SJCRH30 (cell line): ENCODE measurements at regions not wholly inside any gene's neighbourhood (a gene's known extent, or its start where the extent isn't known, plus 50 kb on each side); places are given as distances from the start of the nearest gene placed in this dataset.
A peak's percentile ranks its signal among the peaks of the same experiment; 100 is the strongest.
"Not testable (repeated sequence)": the region's sequence is repeated elsewhere in the genome, so short reads cannot be mapped to it uniquely, and the experiment has no call there.

Experiments
- DNase-seq, 2 experiments: peaks; one replicate each; pipeline ENCODE4 v3.0.0-alpha.2; 2015 to 2020
- H3K27ac ChIP-seq: fragments of 250-450 bp; sonication (Bioruptor Pico); 2 replicates; pipeline ENCODE4 v1.5.1; 2020; ENCODE audit warnings: mild to moderate bottlenecking, moderate library complexity
- H3K27me3 ChIP-seq: fragments of 250-450 bp; sonication (Bioruptor Pico); 2 replicates; pipeline ENCODE4 v1.5.1; 2020; ENCODE audit warnings: mild to moderate bottlenecking, moderate library complexity
- H3K36me3 ChIP-seq: fragments of 250-450 bp; sonication (Bioruptor Pico); 2 replicates; pipeline ENCODE4 v1.5.1; 2020; ENCODE audit warnings: mild to moderate bottlenecking, moderate library complexity
- H3K4me1 ChIP-seq: fragments of 250-450 bp; sonication (Bioruptor Pico); 2 replicates; pipeline ENCODE4 v1.5.1; 2020; ENCODE audit warnings: mild to moderate bottlenecking, moderate library complexity
- H3K4me3 ChIP-seq: fragments of 250-450 bp; sonication (Bioruptor Pico); 2 replicates; pipeline ENCODE4 v1.5.1; 2020; ENCODE audit warnings: mild to moderate bottlenecking, moderate library complexity
- H3K9me3 ChIP-seq: fragments of 250-450 bp; sonication (Bioruptor Pico); replicated peaks from 2 replicates; pipeline ENCODE4 v1.5.1; 2020; ENCODE audit warnings: mild to moderate bottlenecking, moderate library complexity

DNA sequence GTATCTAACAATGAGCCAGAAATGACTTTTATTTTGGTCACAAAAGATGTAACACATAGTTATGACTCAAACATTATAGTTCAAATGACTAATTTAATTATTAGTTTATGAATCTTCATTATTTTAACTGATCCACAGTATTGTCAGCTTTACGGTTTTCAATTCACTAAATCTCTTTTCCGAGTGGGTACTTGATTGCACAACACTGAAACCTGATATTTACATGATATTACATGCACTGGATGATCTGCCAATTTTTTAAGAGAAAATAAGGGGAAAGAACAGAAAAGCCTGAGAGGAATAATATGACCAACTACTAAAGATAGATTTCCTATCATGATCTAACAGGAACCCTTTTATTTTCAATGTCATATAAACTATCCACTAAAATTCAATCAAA lies 1446.0 kb downstream of the FSTL5 start:
- Histone ChIP-seq H3K36me3 (no peaks in the 10 kb centered on the region), H3K4me3 (no peak overlapping the region), H3K4me1 (no peaks in the 10 kb centered on the region), H3K9me3 (no peaks in the 10 kb centered on the region), H3K27me3 (no peaks in the 10 kb centered on the region), H3K27ac (no peak overlapping the region)
- no peak for DNase-seq

DNA sequence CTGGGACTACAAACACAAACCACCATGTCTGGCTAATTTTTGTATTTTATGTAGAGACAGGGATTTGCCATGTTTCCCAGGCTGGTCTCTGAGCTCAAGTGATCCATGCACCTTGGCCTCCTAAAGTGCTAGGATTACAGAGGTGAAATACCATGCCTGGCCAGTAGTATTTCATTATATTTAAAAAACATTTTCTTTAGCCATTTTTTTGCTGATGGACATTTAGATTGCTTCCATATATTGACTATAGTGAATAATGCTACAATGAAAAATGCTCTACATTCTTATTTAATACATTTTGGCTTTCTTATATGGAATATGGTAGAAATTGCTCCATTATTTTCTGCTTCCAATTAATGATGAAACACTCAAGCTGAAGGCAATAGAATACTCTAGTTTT lies 1439.7 kb downstream of the FSTL5 start:
- no peak overlapping the region for H3K4me3 ChIP-seq
- no peaks in the 10 kb centered on the region for H3K4me1 ChIP-seq
- DNase-seq: no peak
- H3K36me3 ChIP-seq: no peaks in the 10 kb centered on the region
- no peaks in the 10 kb centered on the region for H3K27me3 ChIP-seq
- no peak overlapping the region for H3K27ac ChIP-seq
- H3K9me3 ChIP-seq: no peaks in the 10 kb centered on the region

DNA sequence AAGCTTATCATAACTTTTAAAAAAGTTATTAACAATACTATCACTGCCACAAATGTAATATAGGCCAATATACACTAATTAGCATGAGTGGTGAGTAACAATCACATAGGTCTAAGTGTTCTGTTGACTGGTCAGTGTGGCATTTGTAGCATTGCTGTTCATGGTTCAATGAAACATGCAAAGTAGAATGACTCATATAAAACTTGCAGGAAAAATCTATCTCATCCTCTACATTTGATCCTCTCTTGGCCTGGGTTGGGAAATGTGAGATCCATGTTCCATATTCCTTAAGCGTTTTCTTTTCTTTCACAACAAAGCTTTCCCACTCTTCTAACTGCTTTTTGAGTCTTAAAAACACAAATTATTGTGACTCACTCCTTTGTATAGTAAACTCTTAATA lies 1418.7 kb downstream of the FSTL5 start:
- H3K36me3 ChIP-seq: no peaks in the 10 kb centered on the region
- no peak for DNase-seq
- H3K9me3 ChIP-seq: no peaks in the 10 kb centered on the region
- H3K4me3 ChIP-seq: no peak overlapping the region
- no peaks in the 10 kb centered on the region for H3K4me1 ChIP-seq
- no peaks in the 10 kb centered on the region for H3K27me3 ChIP-seq
- H3K27ac ChIP-seq: no peak overlapping the region

DNA sequence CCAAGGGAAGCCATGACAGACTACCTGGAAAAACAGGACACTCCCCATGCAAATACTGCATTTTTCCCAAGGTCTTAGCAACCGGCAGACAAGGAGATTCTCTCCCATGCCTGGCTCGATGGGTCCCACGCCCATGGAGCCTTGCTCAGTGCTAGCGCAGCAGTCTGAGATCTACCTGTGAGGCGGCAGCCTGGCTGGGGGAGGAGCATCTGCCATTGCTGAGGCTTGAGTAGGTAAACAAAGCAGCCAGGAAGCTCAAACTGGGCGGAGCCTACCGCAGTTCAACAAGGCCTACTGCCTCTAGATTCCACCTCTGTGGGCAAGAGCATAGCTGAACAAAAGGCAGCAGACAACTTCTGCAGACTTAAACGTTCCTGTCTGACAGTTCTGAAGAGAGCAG lies 1417.2 kb downstream of the FSTL5 start:
- DNase-seq, H3K4me3 ChIP-seq, H3K27ac ChIP-seq, H3K27me3 ChIP-seq, H3K9me3 ChIP-seq, H3K36me3 ChIP-seq, H3K4me1 ChIP-seq: not testable (repeated sequence)

DNA sequence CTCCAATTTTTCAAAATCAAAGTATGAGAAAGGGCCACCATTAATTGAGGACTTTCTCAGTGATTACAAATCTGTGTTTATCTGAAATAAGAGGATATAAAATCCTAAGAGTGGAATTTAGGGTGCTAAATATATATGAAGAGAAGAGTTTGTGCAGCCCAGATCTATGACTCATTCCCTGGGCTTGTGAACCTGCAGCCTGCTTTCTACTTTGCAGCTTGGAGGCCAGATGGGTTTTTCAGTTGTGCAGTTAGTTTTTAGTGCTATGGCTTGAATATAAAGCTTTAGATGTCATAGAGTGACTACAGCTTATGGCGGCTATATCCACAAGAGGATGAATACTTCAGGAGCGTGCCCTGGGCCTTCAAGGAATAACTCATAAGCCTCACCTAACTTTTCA lies 1391.1 kb downstream of the FSTL5 start:
- no peaks in the 10 kb centered on the region for H3K36me3 ChIP-seq
- no peaks in the 10 kb centered on the region for H3K4me1 ChIP-seq
- H3K27ac ChIP-seq: no peak overlapping the region
- no peaks in the 10 kb centered on the region for H3K27me3 ChIP-seq
- no peaks in the 10 kb centered on the region for H3K9me3 ChIP-seq
- DNase-seq: peak in 1 of 2 experiments; percentile 0
- H3K4me3 ChIP-seq: no peak overlapping the region

DNA sequence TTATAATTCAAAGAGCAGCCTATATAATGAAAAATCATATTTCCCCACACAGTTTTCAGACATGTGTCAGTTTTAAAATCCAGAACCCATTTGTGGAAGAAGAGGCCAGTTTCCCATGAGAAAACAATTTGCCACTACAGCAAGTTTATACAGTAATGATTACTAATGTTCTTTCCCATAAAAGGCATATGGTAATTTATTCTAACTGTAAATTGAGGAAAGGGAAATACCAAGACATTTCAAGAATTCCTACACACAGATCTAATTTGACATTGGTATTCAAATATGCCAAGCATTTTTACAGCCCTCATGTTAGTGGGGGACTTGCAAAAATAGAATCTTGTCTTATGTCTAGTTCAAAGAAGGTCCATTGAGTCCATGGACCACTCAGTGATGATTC lies 1368.6 kb downstream of the FSTL5 start:
- no peak for DNase-seq
- Histone ChIP-seq H3K4me3 (no peak overlapping the region), H3K4me1 (no peaks in the 10 kb centered on the region)

DNA sequence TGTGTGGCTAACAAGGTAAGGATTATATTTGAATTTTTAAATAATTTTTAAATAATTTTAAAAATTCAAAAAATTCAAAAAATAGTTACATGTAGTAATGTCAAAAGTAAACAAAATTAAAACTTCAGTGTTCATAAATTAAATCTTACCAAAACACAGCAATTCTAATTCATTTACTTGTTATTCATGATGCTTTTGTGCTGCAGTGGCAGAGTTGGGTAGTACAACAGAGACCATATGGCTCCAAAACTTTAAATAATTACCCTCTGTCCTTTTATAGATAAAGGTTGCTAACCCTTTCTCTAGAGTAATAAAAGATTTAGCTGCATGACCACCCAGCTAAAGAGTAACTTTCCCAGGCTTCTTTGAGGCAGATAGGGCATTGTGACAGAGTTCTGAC lies 1355.6 kb downstream of the FSTL5 start:
- H3K36me3 ChIP-seq: no peaks in the 10 kb centered on the region
- DNase-seq: no peak

More for the DNA sequence above, 1368.6 kb downstream of the FSTL5 start:
- H3K27me3 ChIP-seq: no peaks in the 10 kb centered on the region
- H3K27ac ChIP-seq: no peak overlapping the region
- H3K36me3 ChIP-seq: no peaks in the 10 kb centered on the region
- no peaks in the 10 kb centered on the region for H3K9me3 ChIP-seq

DNA sequence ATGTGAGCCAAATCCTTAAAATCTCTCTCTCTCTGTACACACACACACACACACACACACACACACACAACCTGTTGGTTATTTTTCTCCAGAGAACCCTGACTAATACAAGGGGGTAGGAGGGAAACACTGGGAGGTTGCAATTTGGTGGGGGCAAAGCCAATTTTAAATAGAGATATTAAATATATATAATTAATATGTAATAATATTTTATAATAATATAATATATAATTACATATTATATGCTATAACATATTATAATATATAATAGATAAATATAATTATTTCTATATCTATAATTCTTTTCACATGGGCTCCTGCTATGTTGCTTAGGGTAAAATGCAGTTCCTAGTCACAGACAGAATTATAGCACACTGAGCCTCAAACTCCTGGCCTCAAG lies 1354.2 kb downstream of the FSTL5 start:
- Histone ChIP-seq H3K4me1 (no peaks in the 10 kb centered on the region), H3K36me3 (no peaks in the 10 kb centered on the region), H3K27ac (no peak overlapping the region), H3K27me3 (no peaks in the 10 kb centered on the region), H3K9me3 (no peaks in the 10 kb centered on the region), H3K4me3 (no peak overlapping the region)
- DNase-seq: no peak

More for the DNA sequence above, 1355.6 kb downstream of the FSTL5 start:
- Histone ChIP-seq H3K27me3 (no peaks in the 10 kb centered on the region), H3K27ac (no peak overlapping the region), H3K4me1 (no peaks in the 10 kb centered on the region), H3K9me3 (no peaks in the 10 kb centered on the region), H3K4me3 (no peak overlapping the region)

DNA sequence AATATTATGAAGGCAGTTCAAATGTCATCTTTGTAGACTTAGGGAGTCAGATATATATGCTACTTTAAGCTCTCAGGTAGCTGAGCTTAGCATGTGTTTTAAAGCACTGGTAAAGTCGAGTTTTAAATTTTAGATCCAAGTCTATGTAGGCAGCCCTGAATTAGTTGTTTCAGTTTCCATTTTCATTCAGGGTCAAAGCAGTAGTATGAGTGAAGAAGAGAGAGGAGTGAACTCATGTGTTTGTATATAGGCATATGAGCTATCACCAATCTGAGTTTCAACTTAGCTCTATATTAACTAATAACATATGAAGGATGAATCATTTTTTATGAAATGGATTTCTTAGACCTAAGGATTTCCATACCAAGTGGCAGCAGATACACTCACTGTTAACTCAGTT lies 1353.4 kb downstream of the FSTL5 start:
- Histone ChIP-seq H3K9me3 (no peaks in the 10 kb centered on the region), H3K4me3 (no peak overlapping the region)

DNA sequence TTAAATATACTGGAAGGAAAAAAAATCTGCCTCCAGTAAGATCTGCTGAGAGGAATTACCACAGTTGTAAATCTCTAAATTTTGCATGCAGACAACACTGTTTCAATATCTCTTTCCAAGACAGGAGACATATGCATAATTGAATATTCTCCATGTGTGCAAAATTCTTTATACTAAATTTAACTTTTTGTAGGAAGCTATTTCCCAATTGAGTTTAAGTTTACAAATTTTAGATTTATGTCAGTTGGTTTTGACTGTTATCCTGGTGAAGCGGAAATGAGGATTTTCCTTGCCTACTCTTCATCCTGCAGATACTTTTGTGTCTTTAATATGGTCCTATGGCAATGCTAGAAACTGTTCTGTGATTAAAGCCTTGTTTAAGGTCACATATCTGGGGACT lies 1352.9 kb downstream of the FSTL5 start:
- DNase-seq: no peak
- no peaks in the 10 kb centered on the region for H3K36me3 ChIP-seq
- no peak overlapping the region for H3K27ac ChIP-seq
- H3K4me3 ChIP-seq: no peak overlapping the region
- no peaks in the 10 kb centered on the region for H3K9me3 ChIP-seq
- H3K27me3 ChIP-seq: no peaks in the 10 kb centered on the region
- no peaks in the 10 kb centered on the region for H3K4me1 ChIP-seq

More for the DNA sequence above, 1353.4 kb downstream of the FSTL5 start:
- no peak overlapping the region for H3K27ac ChIP-seq
- no peaks in the 10 kb centered on the region for H3K36me3 ChIP-seq
- H3K4me1 ChIP-seq: no peaks in the 10 kb centered on the region
- no peaks in the 10 kb centered on the region for H3K27me3 ChIP-seq
- no peak for DNase-seq

DNA sequence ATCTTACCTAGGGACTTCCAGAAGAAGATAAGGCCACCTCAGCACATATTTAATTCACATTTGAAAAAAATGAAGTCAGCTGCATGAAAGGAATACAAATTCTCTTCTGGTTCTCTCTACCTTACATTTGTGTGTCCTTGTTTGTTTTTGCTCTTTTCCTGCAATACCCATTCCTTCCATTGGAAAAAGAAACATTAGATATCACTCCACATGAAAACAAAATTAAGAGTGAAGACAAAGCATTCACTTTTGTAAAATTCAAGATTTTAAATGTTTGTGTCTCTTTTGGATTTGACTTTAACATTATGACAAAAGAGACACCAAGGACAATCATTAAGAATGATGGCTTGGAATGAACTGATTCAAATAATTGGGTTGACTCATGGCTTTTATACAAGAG lies 1351.8 kb downstream of the FSTL5 start:
- Histone ChIP-seq H3K9me3 (no peaks in the 10 kb centered on the region), H3K4me1 (no peaks in the 10 kb centered on the region), H3K27ac (no peak overlapping the region), H3K36me3 (no peaks in the 10 kb centered on the region), H3K4me3 (no peak overlapping the region), H3K27me3 (no peaks in the 10 kb centered on the region)
- no peak for DNase-seq

DNA sequence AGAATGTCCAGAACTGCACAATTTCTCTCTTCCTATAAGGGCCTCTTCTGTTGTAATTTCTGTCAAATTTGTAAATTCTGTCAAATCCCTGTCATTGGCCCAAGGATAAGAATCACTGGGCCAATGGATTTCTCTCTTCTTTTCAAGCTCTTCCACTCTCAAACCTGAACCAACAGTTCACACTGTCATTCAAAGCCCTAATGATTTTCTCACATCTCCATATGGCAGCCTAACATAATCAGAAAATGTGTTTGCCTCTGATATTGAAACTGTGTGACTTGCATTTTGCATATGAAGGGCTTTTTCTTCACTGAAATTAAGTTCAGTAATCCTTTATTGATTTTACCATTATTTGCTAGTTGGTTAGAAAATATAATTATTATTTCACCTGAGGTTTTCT lies 1349.1 kb downstream of the FSTL5 start:
- Histone ChIP-seq H3K4me3 (no peak overlapping the region), H3K27ac (no peak overlapping the region), H3K27me3 (no peaks in the 10 kb centered on the region), H3K9me3 (no peaks in the 10 kb centered on the region), H3K36me3 (no peaks in the 10 kb centered on the region), H3K4me1 (no peaks in the 10 kb centered on the region)
- no peak for DNase-seq

DNA sequence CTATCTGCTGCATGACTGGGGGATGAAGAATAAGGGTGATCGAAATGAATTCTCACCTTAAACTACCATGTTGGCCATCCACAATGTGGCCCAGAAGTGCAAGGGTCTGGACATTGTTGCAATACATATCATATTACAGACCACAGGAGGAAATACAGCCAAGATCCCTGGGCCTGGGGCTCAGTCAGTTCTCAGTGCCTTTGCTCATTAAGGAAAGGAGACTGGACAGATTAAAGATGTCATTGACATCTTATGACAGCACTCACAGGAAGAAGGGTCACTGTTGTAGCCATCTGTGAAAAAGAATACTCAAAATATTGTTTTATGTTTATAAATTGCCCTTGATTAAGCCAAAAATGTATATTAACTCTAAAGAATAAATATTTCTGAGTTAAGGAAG lies 1345.2 kb downstream of the FSTL5 start:
- no peaks in the 10 kb centered on the region for H3K4me1 ChIP-seq
- H3K27ac ChIP-seq: no peak overlapping the region
- no peaks in the 10 kb centered on the region for H3K27me3 ChIP-seq
- no peaks in the 10 kb centered on the region for H3K36me3 ChIP-seq
- no peaks in the 10 kb centered on the region for H3K9me3 ChIP-seq
- peak in 1 of 2 experiments; percentile 1 for DNase-seq
- H3K4me3 ChIP-seq: no peak overlapping the region

DNA sequence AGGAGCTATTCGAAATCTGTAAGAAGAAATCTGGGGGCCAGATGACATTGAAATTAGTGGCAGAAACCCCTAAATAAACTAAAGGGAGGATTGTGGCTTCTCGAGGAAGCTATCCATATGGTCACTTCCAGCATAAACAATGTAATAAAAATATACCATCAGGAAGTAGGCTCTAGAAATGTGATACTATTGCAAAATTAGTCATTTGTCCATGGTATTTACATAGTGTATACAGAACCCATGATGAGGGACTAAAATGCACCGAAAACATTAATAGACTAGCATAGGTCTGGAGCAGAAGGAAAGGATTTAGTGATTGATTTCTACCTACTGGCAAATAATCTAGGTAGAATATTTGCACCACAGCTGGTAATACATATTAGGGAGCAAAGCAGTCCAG lies 1344.0 kb downstream of the FSTL5 start:
- Histone ChIP-seq H3K4me1 (no peaks in the 10 kb centered on the region), H3K27ac (no peak overlapping the region), H3K9me3 (no peaks in the 10 kb centered on the region), H3K4me3 (no peak overlapping the region), H3K36me3 (no peaks in the 10 kb centered on the region), H3K27me3 (no peaks in the 10 kb centered on the region)
- no peak for DNase-seq

DNA sequence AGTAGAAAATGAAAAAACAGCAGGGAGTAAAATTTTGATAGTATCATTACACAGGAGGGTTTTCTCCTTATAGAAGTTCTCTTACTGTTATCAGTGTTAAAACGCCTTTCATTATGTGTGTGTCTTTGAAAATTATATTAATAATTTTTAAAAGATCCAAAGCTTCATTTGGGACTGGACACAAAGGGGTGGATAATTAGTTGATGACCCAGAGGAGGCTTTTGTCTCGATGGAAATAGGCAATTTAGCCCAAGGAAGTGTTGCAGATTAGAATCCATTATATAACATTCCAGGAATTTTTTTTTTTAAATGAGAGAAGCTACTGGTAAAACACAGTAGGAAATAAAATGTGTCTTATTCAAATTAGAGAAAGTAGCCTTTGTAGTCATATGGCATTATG lies 1339.3 kb downstream of the FSTL5 start:
- H3K36me3 ChIP-seq: no peaks in the 10 kb centered on the region
- H3K4me1 ChIP-seq: no peaks in the 10 kb centered on the region
- no peak for DNase-seq
- no peak overlapping the region for H3K4me3 ChIP-seq
- no peak overlapping the region for H3K27ac ChIP-seq
- H3K27me3 ChIP-seq: no peaks in the 10 kb centered on the region
- no peaks in the 10 kb centered on the region for H3K9me3 ChIP-seq

DNA sequence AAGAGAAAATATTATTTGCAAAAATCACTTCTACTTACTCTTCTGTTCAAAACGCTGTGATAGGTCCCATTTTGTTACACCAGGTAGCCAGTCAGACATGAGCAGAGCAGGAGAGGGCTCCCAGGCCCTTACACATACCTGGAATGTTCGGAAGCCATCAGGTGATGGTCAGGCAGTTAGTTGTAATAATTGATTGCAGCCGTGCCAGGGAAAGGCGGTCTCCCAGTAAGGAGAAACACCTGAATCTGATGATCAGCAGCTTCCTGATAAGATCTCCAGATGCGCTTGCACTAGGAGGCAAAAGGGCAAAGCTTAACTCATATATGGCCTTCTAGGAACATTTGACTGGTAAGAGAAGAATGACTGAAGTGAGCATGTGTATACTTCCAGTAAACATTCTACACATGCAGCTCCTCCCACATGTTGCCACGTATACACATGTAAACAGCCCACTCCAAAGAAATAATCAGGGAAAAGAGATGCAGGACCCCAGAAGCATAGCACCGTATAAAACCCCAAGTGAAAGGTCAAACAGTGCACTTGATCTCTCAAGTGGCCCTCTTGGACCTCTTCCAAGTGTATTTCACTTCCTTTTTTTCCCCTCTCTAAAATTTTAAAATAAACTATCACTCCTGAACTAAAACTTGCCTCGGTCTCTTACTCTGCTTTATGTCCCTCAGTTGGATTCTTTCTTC lies 1338.0 kb downstream of the FSTL5 start:
- Histone ChIP-seq H3K9me3 (no peaks in the 10 kb centered on the region), H3K27ac (no peak overlapping the region), H3K27me3 (no peaks in the 10 kb centered on the region), H3K4me3 (no peak overlapping the region), H3K4me1 (no peaks in the 10 kb centered on the region), H3K36me3 (no peaks in the 10 kb centered on the region)
- no peak for DNase-seq
